Motor neuron (in vitro differentiated cells): ENCODE measurements at regions not wholly inside any gene's neighbourhood (a gene's known extent, or its start where the extent isn't known, plus 50 kb on each side); places are given as distances from the start of the nearest gene placed in this dataset.

Experiments used
- ATAC-seq, 8 experiments: fragments of 200-7000 bp; cut with Tn5 transposase; replicated peaks in 6 of 8; 2 replicates each; pipeline ENCODE4 v1.8.0; 2021; ENCODE audit warnings: mild to moderate bottlenecking in 8 of 8, moderate library complexity in 8 of 8
- H3K27ac ChIP-seq, 2 donors: fragments of 250-450 bp; sonication (Bioruptor Pico); 2 replicates each; pipeline ENCODE4 v1.9.0; 2021; ENCODE audit warnings: antibody characterized with exemption in 2 of 2, mild to moderate bottlenecking in 2 of 2, moderate library complexity in 1 of 2
- H3K4me1 ChIP-seq, 2 donors: fragments of 250-450 bp; sonication (Bioruptor Pico); replicated peaks in 1 of 2; 2 replicates each; pipeline ENCODE4 v1.6.1; 2021; ENCODE audit warnings: antibody characterized with exemption in 2 of 2, mild to moderate bottlenecking in 2 of 2, moderate library complexity in 1 of 2
- H3K4me3 ChIP-seq, 5 donors: fragments of 250-450 bp; sonication (Bioruptor Pico); 2 replicates each; pipeline ENCODE4 v1.9.0; 2021; ENCODE audit warnings: antibody characterized with exemption in 5 of 5, mild to moderate bottlenecking in 5 of 5, moderate library complexity in 4 of 5
- WGBS, 10 experiments: fragments of 450-650 bp; shearing (Covaris generic); methylation state at CpG; one replicate each; pipeline ENCODE4 v1.0.0; 2022; 5-methylcytosine and 5-hydroxymethylcytosine counted together
- in situ Hi-C, 9 experiments: fragments of 400-800 bp; cut with MboI; loops; one replicate each; pipeline ENCODE4 v1.15.0; 2021; ENCODE audit warnings: low sequenced_read_pairs in 9 of 9, low pct_unique_long_range_greater_than_20kb in 2 of 9; ENCODE audit not compliant: unreplicated experiment in 9 of 9

DNA sequence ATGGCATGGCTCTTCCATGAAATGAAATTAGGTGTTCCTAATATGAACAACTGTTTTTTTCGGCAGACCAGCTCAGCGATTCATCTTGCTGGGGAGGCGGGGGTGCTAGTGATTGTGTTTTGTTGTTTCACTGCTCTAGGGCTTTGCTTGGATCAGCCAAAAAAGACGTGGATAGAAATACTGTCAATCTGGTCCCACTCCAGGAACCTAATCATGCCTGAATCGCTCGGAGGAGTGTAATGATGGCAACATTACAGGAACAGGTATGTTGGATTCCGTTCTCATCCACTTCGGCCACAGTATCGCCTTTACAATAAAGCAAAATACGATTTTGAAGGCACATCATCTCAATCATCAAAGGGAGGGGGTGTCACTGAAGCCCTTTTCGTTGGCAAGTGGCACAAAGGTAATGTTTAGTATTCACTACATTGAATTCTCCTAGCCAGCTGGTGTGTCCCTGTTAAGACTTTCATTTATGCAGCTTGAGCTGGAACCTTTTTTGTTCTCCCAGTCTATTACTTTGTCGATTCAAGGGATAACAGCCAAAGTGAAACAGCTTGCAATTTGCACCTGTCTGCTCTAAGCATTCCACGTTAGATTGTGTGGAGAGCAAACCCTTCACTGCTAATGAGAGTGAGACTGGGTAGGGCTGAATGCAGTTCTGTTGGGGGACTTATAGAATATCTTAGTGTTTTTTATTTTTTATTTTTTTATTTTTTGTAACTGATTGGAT is 477.7 kb downstream of the TFAP2A start:
- in situ Hi-C loops = no loop called here
- Histone ChIP-seq H3K27ac (no peak overlapping the region), H3K4me3 (no peak overlapping the region), H3K4me1 (peaks cover 4 to 10% of the 10 kb centered on the region in 2 donors)
- ATAC-seq = no peak
- 17 to 92% (median 80%) methylated on average over 2 to 12 of the region's 13 CpGs for WGBS, 10 experiments

DNA sequence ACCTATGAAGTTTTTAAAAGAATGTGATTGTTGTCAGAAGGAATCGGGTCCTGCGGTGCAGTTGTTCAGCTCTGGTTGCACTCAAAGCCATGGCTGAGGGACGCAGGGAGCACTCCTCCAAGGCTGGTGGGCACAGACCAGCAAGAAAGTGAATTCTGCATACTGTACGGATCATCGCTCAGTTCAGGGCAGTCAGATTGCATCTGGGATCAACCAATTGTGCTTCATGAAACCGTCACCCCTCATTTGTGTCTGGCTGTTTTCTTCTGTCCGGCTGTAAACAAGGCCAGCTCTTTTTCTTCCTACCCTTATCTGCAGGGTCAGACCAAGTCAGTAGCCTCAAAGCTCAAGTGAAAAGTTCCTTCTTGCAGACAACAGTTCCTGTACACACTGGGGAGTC is 478.3 kb downstream of the TFAP2A start:
- WGBS, 10 experiments = 25 to 100% (median 92%) methylated on average over 1 to 7 of the region's 7 CpGs; no CpG with 5 or more reads in 3 of the 10 experiments
- Histone ChIP-seq H3K4me1 (peaks cover 4 to 10% of the 10 kb centered on the region in 2 donors), H3K4me3 (no peak overlapping the region), H3K27ac (no peak overlapping the region)
- ATAC-seq = no peak
- in situ Hi-C loops = no loop called here

DNA sequence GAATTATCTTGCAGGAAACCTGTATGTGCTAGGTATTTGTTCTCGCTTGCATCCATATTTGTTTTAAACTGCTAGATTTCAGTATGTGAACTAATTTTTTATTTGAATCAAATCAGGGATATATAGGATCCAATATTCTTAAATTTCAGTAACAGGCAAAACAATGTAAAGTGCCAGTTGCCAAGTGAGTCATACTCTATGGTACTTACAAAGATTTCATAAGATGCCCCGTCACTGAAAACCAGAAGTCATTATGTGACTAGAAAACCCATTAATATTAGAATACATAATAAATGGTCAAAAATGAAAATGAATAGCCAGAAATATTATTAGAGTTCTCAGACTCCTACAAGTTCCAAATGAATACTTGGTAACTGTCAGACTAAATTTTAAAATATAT is 481.2 kb downstream of the TFAP2A start:
- no peak for ATAC-seq
- in situ Hi-C loops = no loop called here
- Histone ChIP-seq H3K27ac (no peak overlapping the region), H3K4me3 (no peak overlapping the region), H3K4me1 (peaks cover 3% of the 10 kb centered on the region in 2 donors)
- WGBS, 10 experiments = 52 to 100% (median 89%) methylated on average over 1 to 2 of the region's 2 CpGs

- H3K27ac ChIP-seq = no peak overlapping the region
- 40 to 100% (median 75%) methylated on average over 1 of the region's 1 CpG; no CpG with 5 or more reads in 5 of the 10 experiments for WGBS, 10 experiments
- ATAC-seq = peak in 3 of 8 experiments; percentile 43 to 82 (median 76)
- no peak overlapping the region for H3K4me3 ChIP-seq
- in situ Hi-C loops = no loop called here
- no peaks in the 10 kb centered on the region for H3K4me1 ChIP-seq
These were observed 487.6 kb downstream of the TFAP2A start for GRCh38 chr6:9927275-9927674.

DNA sequence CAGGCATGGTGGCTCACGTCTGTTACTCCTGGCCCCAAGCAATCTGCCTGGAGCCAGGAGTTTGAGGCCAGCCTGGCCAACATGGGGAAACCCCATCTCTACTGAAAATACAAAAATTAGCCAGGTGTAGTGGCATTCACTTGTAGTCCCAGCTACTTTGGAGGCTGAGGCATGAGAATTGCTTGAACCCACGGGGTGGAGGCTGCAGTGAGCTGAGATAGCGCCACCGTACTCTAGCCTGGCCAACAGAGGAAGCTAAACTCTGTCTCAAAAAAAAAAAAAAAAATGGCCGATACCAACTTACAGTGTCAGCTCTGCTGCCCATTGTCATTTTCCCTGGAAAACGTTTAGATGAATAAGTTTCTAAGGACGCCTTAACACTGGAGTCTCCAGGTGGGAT is 489.9 kb downstream of the TFAP2A start:
- ATAC-seq = no peak
- no peak overlapping the region for H3K4me3 ChIP-seq
- WGBS, 10 experiments = 10 to 100% (median 82%) methylated on average over 1 to 4 of the region's 7 CpGs; no CpG with 5 or more reads in 1 of the 10 experiments
- H3K27ac ChIP-seq = no peak overlapping the region
- no peaks in the 10 kb centered on the region for H3K4me1 ChIP-seq
- in situ Hi-C loops = no loop called here

- Histone ChIP-seq H3K4me1 (no peaks in the 10 kb centered on the region), H3K27ac (no peak overlapping the region), H3K4me3 (no peak overlapping the region)
- WGBS, 10 experiments = 17 to 100% (median 88%) methylated on average over 1 to 3 of the region's 3 CpGs; no CpG with 5 or more reads in 1 of the 10 experiments
- ATAC-seq = no peak
- in situ Hi-C loops = no loop called here
These were observed 493.5 kb downstream of the TFAP2A start for GRCh38 chr6:9921366-9921765.

GRCh38 chr6:9914951-9915350 is 499.9 kb downstream of the TFAP2A start:
- in situ Hi-C loops = no loop called here
- Histone ChIP-seq H3K27ac (no peak overlapping the region), H3K4me3 (no peak overlapping the region), H3K4me1 (no peaks in the 10 kb centered on the region)
- ATAC-seq = no peak
- WGBS, 10 experiments = 13 to 100% (median 89%) methylated on average over 1 to 5 of the region's 5 CpGs; no CpG with 5 or more reads in 1 of the 10 experiments

GRCh38 chr6:9901376-9901775 is 513.5 kb downstream of the TFAP2A start:
- no peak for ATAC-seq
- Histone ChIP-seq H3K4me1 (no peaks in the 10 kb centered on the region), H3K4me3 (no peak overlapping the region), H3K27ac (no peak overlapping the region)
- 17 to 100% (median 83%) methylated on average over 1 of the region's 1 CpG; no CpG with 5 or more reads in 2 of the 10 experiments for WGBS, 10 experiments
- in situ Hi-C loops = no loop called here

- no peak for ATAC-seq
- WGBS, 10 experiments = 17 to 100% (median 92%) methylated on average over 1 to 3 of the region's 3 CpGs; no CpG with 5 or more reads in 1 of the 10 experiments
- in situ Hi-C loops = no loop called here
- Histone ChIP-seq H3K4me3 (no peak overlapping the region), H3K27ac (no peak overlapping the region), H3K4me1 (no peaks in the 10 kb centered on the region)
These were observed 518.1 kb downstream of the TFAP2A start for GRCh38 chr6:9896806-9897205.

GRCh38 chr6:9890893-9891292 is 524.0 kb downstream of the TFAP2A start:
- Histone ChIP-seq H3K4me1 (no peaks in the 10 kb centered on the region), H3K4me3 (no peak overlapping the region), H3K27ac (no peak overlapping the region)
- in situ Hi-C loops = no loop called here
- no peak for ATAC-seq
- 4 to 96% (median 50%) methylated on average over 1 to 4 of the region's 4 CpGs for WGBS, 10 experiments

DNA sequence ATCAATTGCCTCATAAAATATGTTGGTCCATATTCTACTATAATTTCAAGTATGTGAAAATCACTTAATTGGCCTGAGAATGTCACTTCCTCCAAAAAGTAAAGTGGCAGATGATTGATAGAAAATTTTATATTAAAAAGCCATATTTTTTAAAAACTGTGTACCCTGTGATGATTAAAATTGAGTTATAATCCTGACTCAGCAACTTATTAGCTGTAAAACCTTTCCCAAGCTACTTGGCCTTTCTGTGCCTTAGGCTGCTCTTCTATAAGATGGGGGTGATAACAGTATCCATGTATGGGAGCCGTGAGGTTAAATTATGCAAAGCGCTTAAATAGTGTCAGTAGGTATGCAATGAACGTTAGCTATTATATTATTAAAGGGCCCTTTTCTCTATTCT is 524.4 kb downstream of the TFAP2A start:
- WGBS, 10 experiments = 32 to 96% (median 60%) methylated on average over 1 to 3 of the region's 3 CpGs; no CpG with 5 or more reads in 3 of the 10 experiments
- in situ Hi-C loops = no loop called here
- ATAC-seq = no peak
- H3K4me1 ChIP-seq = no peaks in the 10 kb centered on the region
- no peak overlapping the region for H3K4me3 ChIP-seq
- no peak overlapping the region for H3K27ac ChIP-seq

- in situ Hi-C loops = no loop called here
- H3K4me3 ChIP-seq = no peak overlapping the region
- no peaks in the 10 kb centered on the region for H3K4me1 ChIP-seq
- ATAC-seq = no peak
- WGBS, 10 experiments = 33 to 83% (median 54%) methylated on average over 1 of the region's 1 CpG; no CpG with 5 or more reads in 5 of the 10 experiments
- no peak overlapping the region for H3K27ac ChIP-seq
These were observed 536.3 kb downstream of the TFAP2A start for GRCh38 chr6:9878535-9878934.

GRCh38 chr6:9875605-9876353 is 539.1 kb downstream of the TFAP2A start:
- H3K4me3 ChIP-seq = no peak overlapping the region
- peak in 3 of 8 experiments; percentile 55 to 89 (median 64) for ATAC-seq
- H3K27ac ChIP-seq = no peak overlapping the region
- no peaks in the 10 kb centered on the region for H3K4me1 ChIP-seq
- in situ Hi-C loops = no loop called here
- 0 to 77% (median 48%) methylated on average over 1 to 4 of the region's 4 CpGs for WGBS, 10 experiments
